Body of pancreas (tissue), 4 donors: ENCODE measurements at regions not wholly inside any gene's neighbourhood (a gene's known extent, or its start where the extent isn't known, plus 50 kb on each side); places are given as distances from the start of the nearest gene placed in this dataset.

Experiments used
- ATAC-seq: fragments of 150-250 bp; one replicate; pipeline ENCODE4 v1.9.1; 2016
- DNase-seq, 4 donors: peaks; one replicate each; pipeline ENCODE4 v3.0.0-alpha.2; 2019
- H3K27ac ChIP-seq, 4 donors: fragments of 200-600 bp; sonication (generic); 1 replicate in 3 of 4; 2 replicates in 1 of 4; pipeline versions ENCODE4 v1.5.1 to v1.6.1; 2016 to 2019; ENCODE audit warnings: mild to moderate bottlenecking in 1 of 4, mixed read lengths in 1 of 4, moderate library complexity in 1 of 4
- H3K27me3 ChIP-seq, 2 donors: fragments of 200-600 bp; sonication (generic); one replicate each; pipeline ENCODE4 v1.6.0; 2016; ENCODE audit warnings: mild to moderate bottlenecking in 1 of 2
- H3K36me3 ChIP-seq, 2 donors: fragments of 200-600 bp; sonication (generic); replicated peaks in 1 of 2; 2 replicates each; pipeline ENCODE4 v1.5.1; 2016; ENCODE audit warnings: low read depth in 2 of 2; ENCODE audit not compliant: insufficient read depth in 1 of 2
- H3K4me1 ChIP-seq: fragments of 200-600 bp; sonication (generic); one replicate; pipeline ENCODE4 v1.6.0; 2016
- H3K4me3 ChIP-seq, 2 donors: fragments of 200-600 bp; sonication (generic); 1 replicate in 1 of 2; 2 replicates in 1 of 2; pipeline ENCODE4 v1.5.1; 2016 to 2019
- H3K9me3 ChIP-seq, 3 donors: fragments of 200-600 bp; sonication (generic); 1 replicate in 2 of 3; 2 replicates in 1 of 3; pipeline ENCODE4 v1.5.1; 2016
- POLR2A ChIP-seq, 3 donors: fragments of 450-650 bp; IDR thresholded peaks; one replicate each; pipeline ENCODE4 v1.6.1; 2016; ENCODE audit warnings: antibody characterized with exemption in 3 of 3, mild to moderate bottlenecking in 2 of 3
- WGBS, 2 donors: methylation state at CpG; one replicate each; pipeline ENCODE4 v1.1.5; 2017; 5-methylcytosine and 5-hydroxymethylcytosine counted together
- intact Hi-C: fragments of 100-400 bp; cut with DNase I; formaldehyde crosslinking; loops from one replicate; pipeline ENCODE4 v1.15.1; 2023
- TF ChIP-seq, protein P1 (sequence below), 7 experiments: fragments of 450-650 bp in 4 of 7; fragments of 200-600 bp in 3 of 7; sonication (generic) in 3 of 7; IDR thresholded peaks; one replicate each; pipeline ENCODE4 v1.5.1; 2016 to 2019; ENCODE audit warnings: antibody characterized with exemption in 7 of 7

DNA sequence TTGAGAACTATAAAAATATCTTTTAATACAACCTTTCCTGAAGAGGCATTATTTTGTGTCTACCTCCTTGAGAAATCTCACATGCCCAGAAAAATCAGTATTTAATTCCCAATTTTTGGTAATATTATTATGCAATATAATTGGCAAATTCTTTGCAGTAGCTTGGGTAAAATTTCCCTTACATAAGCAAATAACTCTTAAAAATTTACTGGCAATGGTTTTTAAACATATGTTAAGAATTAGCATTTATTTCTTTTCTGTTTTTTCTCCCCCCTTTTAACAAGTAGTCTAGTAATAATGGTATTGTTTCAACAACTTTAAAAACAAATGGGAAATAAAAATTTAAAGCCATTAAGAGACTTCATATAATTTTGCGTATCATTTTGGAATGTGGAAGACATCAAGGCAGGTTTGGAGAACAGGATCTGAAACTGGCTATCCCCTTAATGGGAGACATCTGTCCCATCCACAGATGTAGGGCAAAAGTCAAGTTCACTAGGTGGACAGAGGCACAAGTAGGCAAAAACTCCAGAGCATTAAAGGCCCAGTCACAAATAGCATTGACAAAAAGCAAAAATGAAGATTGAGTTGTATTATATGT, 89.6 kb upstream of the AADACL2 start:
- intact Hi-C loops: no loop called here
- H3K36me3 ChIP-seq: no peaks in the 10 kb centered on the region
- no peaks in the 10 kb centered on the region for H3K27me3 ChIP-seq
- WGBS, 2 donors: 93 to 95% methylated on average over 1 of the region's 1 CpG
- no peak overlapping the region for H3K4me3 ChIP-seq
- no peaks in the 10 kb centered on the region for H3K4me1 ChIP-seq
- TF ChIP-seq, protein P1, sequence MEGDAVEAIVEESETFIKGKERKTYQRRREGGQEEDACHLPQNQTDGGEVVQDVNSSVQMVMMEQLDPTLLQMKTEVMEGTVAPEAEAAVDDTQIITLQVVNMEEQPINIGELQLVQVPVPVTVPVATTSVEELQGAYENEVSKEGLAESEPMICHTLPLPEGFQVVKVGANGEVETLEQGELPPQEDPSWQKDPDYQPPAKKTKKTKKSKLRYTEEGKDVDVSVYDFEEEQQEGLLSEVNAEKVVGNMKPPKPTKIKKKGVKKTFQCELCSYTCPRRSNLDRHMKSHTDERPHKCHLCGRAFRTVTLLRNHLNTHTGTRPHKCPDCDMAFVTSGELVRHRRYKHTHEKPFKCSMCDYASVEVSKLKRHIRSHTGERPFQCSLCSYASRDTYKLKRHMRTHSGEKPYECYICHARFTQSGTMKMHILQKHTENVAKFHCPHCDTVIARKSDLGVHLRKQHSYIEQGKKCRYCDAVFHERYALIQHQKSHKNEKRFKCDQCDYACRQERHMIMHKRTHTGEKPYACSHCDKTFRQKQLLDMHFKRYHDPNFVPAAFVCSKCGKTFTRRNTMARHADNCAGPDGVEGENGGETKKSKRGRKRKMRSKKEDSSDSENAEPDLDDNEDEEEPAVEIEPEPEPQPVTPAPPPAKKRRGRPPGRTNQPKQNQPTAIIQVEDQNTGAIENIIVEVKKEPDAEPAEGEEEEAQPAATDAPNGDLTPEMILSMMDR (IDR thresholded peaks at IDR 0.05): no peak
- TF ChIP-seq POLR2A (IDR thresholded peaks at IDR 0.05): no peak
- no peaks in the 10 kb centered on the region for H3K9me3 ChIP-seq
- no peak overlapping the region for H3K27ac ChIP-seq
- DNase-seq: no peak
- ATAC-seq: no peak

DNA sequence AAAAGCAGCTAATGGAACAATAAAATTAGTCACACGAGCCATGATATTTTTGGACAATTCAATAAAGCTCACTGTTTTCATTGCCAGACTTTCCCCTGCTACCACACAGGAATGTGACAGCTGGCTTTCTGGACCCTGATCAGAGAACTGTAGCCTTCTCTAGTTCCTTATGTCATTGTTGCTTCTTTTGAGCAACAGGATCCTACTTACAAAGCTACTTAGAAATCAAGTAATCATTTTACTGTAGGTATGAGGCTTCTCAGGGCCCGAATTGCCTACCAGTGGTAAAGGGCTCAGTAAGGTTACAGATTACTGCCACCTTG, 94.3 kb upstream of the AADACL2 start:
- WGBS, 2 donors: 57 to 63% methylated on average over 2 of the region's 2 CpGs
- Histone ChIP-seq H3K36me3 (no peaks in the 10 kb centered on the region), H3K4me1 (no peaks in the 10 kb centered on the region), H3K9me3 (no peaks in the 10 kb centered on the region), H3K4me3 (no peak overlapping the region), H3K27ac (no peak overlapping the region), H3K27me3 (no peaks in the 10 kb centered on the region)
- intact Hi-C loops: no loop called here
- TF ChIP-seq, protein P1 (IDR thresholded peaks at IDR 0.05): no peak
- TF ChIP-seq POLR2A (IDR thresholded peaks at IDR 0.05): no peak
- DNase-seq (peak in 1 of 4 donors; percentile 7), ATAC-seq (no peak)

DNA sequence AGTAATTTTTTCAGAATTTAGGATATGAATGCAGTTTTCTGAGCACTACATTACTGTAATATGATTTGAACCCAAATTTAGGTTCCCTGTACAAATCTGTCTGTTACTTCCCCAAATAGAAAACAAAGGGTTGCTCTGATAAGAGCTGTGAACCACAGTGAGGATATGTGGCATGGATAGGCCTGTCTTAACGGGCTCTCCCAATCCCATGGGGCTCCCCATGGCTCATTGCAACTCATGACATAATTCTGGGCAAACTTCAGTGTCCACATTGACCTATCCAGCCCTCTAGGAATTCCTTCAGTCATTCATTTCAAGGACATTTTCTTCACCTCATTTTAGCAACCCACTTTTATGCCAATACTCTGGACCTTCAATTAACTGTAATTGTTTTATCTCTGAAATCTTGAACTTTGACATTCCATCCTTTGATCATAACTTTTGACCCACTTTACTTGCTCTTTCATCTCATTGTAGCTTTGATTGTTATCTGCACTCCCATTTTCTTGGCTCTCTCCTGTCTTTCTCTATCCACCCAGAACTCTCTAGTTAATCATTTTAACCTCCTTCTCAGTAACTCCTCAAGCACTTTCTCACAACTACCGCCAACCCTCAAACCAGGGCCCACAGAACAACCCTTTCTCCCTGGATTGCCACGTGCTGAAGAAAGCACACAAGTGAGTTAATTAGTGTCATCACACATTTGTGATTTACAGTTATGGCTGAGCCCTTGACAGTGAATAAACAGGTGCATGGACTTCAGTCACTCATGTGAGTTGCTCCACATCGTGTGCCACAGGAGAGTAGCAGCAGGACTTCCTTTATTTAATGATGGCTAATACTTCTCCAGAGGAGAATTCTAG, 94.9 kb upstream of the AADACL2 start:
- no peaks in the 10 kb centered on the region for H3K36me3 ChIP-seq
- H3K4me1 ChIP-seq: no peaks in the 10 kb centered on the region
- WGBS, 2 donors: 58 to 60% methylated on average over 4 of the region's 4 CpGs
- intact Hi-C loops: no loop called here
- no peak for DNase-seq
- H3K9me3 ChIP-seq: no peaks in the 10 kb centered on the region
- no peak overlapping the region for H3K27ac ChIP-seq
- no peak for ATAC-seq
- no peak overlapping the region for H3K4me3 ChIP-seq
- no peaks in the 10 kb centered on the region for H3K27me3 ChIP-seq
- no peak for TF ChIP-seq POLR2A (IDR thresholded peaks at IDR 0.05)
- TF ChIP-seq, protein P1 (IDR thresholded peaks at IDR 0.05): no peak

DNA sequence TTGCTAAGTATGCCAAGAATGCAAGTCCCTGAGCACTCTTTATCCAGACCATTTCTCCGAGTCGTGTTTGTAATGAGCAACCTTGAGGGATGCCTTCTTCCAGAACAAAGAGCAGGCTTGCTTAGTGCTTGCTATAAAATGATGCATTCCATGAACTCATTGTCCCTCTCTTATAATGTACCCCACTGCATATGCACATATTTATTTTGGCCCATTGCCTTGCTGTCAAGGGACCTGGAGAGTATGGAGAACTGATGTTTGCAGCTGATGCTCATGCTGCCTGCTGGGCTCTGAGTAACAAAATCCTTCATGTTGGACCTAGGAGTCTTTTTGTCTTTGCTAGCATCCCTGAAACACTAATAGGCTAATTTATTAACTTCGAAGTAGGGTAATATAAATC, 97.8 kb upstream of the AADACL2 start:
- DNase-seq (no peak), ATAC-seq (no peak)
- no peaks in the 10 kb centered on the region for H3K27me3 ChIP-seq
- intact Hi-C loops: no loop called here
- no peak overlapping the region for H3K27ac ChIP-seq
- peaks cover 11% of the 10 kb centered on the region for H3K4me1 ChIP-seq
- H3K9me3 ChIP-seq: no peaks in the 10 kb centered on the region
- no peak overlapping the region for H3K4me3 ChIP-seq
- no peak for TF ChIP-seq POLR2A (IDR thresholded peaks at IDR 0.05)
- TF ChIP-seq, protein P1 (IDR thresholded peaks at IDR 0.05): no peak
- no peaks in the 10 kb centered on the region for H3K36me3 ChIP-seq
- WGBS, 2 donors: 76 to 80% methylated on average over 3 of the region's 3 CpGs

DNA sequence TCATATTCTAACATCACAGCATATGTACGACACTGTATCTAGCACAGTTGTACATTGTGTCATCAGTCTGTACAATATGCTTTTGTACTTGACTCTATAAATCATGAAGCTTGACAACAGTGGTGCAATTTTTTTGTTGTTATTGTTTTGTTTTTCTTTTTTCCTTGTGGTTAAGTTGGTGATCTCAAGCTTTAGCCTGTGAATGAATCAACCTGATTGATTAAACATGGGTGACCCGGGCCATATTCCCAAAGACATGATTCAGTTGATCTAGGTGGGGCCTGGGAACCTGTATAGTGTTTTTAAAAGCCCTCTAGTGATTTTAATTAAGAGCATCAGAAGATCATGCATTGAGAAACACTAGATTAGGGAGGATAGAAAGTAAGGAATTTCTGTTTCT, 101.8 kb upstream of the AADACL2 start:
- 77 to 80% methylated on average over 2 of the region's 2 CpGs for WGBS, 2 donors
- Histone ChIP-seq H3K9me3 (no peaks in the 10 kb centered on the region), H3K27me3 (no peaks in the 10 kb centered on the region), H3K4me3 (no peak overlapping the region), H3K27ac (no peak overlapping the region), H3K36me3 (no peaks in the 10 kb centered on the region), H3K4me1 (peaks cover 19% of the 10 kb centered on the region)
- ATAC-seq: no peak
- no peak for TF ChIP-seq POLR2A (IDR thresholded peaks at IDR 0.05)
- TF ChIP-seq, protein P1 (IDR thresholded peaks at IDR 0.05): no peak
- intact Hi-C loops: no loop called here
- DNase-seq: no peak
